ENCODE measurements at regions not wholly inside any gene's neighbourhood (a gene's known extent, or its start where the extent isn't known, plus 50 kb on each side); places are given as distances from the start of the nearest gene placed in this dataset.

DNA sequence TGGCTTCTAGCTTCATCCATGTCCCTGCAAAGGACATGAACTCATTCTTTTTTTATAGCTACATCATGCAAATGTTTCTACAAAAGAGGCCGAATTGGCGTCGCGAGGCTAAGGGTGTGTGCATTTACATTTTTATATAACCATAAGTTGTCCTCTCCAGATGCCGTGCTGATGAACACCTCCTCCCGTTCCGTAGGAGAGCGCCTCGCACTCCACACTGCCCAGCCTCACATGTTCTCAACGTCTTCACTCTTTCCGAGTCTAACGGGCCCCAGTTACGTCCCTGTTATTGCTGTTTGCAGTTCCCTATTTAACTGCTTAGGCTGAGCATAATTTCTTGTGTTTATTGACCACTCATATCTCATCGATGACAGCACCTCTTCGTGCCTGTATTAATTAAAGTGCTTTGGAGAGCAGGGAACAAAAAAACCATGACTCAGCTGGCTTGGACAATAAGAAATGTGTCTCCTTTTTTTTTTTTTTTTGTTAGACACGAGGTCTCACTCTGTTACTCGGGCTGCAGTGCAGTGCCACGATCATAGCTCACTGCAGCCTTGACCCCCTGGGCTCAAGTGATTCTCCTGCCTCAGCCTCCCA is 113.5 kb upstream of the SDK1 start:
- ATAC-seq (ENCODE audit: low read depth) (no peak), DNase-seq (ENCODE audit: low spot score) (no peak)
- H3K27me3 ChIP-seq (ENCODE audit: insufficient read depth, poor library complexity, severe bottlenecking): no peaks in the 10 kb centered on the region
- no peak overlapping the region for H3K27ac ChIP-seq (ENCODE audit: poor library complexity, severe bottlenecking)
- H3K4me3 ChIP-seq (ENCODE audit: severe bottlenecking): no peak overlapping the region
- H3K9me3 ChIP-seq (ENCODE audit: severe bottlenecking): no peaks in the 10 kb centered on the region
- H3K36me3 ChIP-seq (ENCODE audit: low read depth): no peaks in the 10 kb centered on the region
- TF ChIP-seq, protein P1, sequence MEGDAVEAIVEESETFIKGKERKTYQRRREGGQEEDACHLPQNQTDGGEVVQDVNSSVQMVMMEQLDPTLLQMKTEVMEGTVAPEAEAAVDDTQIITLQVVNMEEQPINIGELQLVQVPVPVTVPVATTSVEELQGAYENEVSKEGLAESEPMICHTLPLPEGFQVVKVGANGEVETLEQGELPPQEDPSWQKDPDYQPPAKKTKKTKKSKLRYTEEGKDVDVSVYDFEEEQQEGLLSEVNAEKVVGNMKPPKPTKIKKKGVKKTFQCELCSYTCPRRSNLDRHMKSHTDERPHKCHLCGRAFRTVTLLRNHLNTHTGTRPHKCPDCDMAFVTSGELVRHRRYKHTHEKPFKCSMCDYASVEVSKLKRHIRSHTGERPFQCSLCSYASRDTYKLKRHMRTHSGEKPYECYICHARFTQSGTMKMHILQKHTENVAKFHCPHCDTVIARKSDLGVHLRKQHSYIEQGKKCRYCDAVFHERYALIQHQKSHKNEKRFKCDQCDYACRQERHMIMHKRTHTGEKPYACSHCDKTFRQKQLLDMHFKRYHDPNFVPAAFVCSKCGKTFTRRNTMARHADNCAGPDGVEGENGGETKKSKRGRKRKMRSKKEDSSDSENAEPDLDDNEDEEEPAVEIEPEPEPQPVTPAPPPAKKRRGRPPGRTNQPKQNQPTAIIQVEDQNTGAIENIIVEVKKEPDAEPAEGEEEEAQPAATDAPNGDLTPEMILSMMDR (IDR thresholded peaks at IDR 0.05; ENCODE audit: poor library complexity, severe bottlenecking): no peak
- H3K4me1 ChIP-seq (ENCODE audit: insufficient read depth, poor library complexity, severe bottlenecking): no peaks in the 10 kb centered on the region

DNA sequence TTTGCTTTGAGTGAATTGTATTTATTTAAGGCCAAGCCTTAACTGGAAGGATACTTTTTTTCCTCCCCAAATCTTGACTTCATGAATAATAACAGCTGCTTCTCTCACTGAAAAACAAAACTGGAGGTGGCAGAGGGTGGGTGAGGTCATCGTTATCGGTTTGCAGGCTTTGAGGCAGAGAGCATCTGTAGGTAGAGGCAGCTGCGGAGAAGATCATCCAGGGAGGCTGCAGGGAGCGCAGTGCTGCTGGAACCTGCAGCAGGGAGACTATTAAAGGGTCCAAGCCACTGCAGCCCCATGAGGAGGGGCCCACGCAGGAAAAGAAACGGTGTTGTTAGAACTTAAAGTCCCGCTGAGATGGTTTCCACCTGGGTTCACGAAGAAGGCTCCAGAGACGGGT is 112.1 kb upstream of the SDK1 start:
- H3K9me3 ChIP-seq (ENCODE audit: severe bottlenecking): no peaks in the 10 kb centered on the region
- no peak for DNase-seq (ENCODE audit: low spot score)
- no peak for ATAC-seq (ENCODE audit: low read depth)
- H3K36me3 ChIP-seq (ENCODE audit: low read depth): no peaks in the 10 kb centered on the region
- no peaks in the 10 kb centered on the region for H3K4me1 ChIP-seq (ENCODE audit: insufficient read depth, poor library complexity, severe bottlenecking)
- H3K27me3 ChIP-seq (ENCODE audit: insufficient read depth, poor library complexity, severe bottlenecking): no peaks in the 10 kb centered on the region
- no peak overlapping the region for H3K27ac ChIP-seq (ENCODE audit: poor library complexity, severe bottlenecking)
- TF ChIP-seq, protein P1 (IDR thresholded peaks at IDR 0.05; ENCODE audit: poor library complexity, severe bottlenecking): no peak
- no peak overlapping the region for H3K4me3 ChIP-seq (ENCODE audit: severe bottlenecking)

DNA sequence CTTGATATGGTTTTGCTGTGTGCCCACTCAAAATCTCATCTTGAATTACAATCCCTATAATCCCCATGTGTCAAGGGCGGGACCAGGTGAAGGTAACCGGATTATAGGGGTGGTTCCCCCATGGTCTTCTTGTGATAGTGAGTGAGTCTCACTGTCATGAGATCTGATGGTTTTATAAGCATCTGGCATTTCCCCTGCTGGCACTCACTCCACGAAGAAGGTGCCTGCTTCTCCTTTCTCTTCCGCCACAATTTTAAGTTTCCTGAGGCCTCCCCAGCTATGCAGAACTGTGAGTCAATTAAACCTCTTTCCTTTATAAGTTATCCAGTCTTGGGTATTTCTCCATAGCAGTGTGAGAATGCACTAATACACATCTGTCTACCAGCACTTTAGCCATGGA is 109.5 kb upstream of the SDK1 start:
- Histone ChIP-seq H3K9me3 (ENCODE audit: severe bottlenecking) (peaks cover 2% of the 10 kb centered on the region), H3K27me3 (ENCODE audit: insufficient read depth, poor library complexity, severe bottlenecking) (no peaks in the 10 kb centered on the region), H3K4me1 (ENCODE audit: insufficient read depth, poor library complexity, severe bottlenecking) (no peaks in the 10 kb centered on the region), H3K27ac (ENCODE audit: poor library complexity, severe bottlenecking) (no peak overlapping the region), H3K4me3 (ENCODE audit: severe bottlenecking) (no peak overlapping the region), H3K36me3 (ENCODE audit: low read depth) (no peaks in the 10 kb centered on the region)
- TF ChIP-seq, protein P1 (IDR thresholded peaks at IDR 0.05; ENCODE audit: poor library complexity, severe bottlenecking): no peak
- DNase-seq (ENCODE audit: low spot score) (no peak), ATAC-seq (ENCODE audit: low read depth) (no peak)

DNA sequence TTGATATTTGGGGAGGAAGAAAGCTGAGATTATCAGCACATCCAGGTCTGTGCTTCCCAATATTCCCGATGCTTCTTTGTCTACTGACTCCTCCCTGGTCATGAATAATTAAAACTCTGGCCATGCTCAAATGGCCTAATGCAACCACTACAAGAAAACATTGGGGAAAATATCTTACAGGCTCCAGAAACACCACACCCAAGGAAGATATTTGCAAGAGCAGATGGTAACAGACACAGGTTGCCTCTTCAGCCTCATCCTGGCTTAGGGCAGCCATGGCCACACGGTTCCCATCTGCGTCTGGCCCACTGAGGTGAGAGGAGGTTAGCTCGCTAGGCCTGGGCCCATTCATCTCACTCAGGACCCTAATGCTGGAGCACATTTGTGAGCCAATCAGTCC is 108.4 kb upstream of the SDK1 start:
- Histone ChIP-seq H3K4me3 (ENCODE audit: severe bottlenecking) (no peak overlapping the region), H3K9me3 (ENCODE audit: severe bottlenecking) (peaks cover 2% of the 10 kb centered on the region), H3K4me1 (ENCODE audit: insufficient read depth, poor library complexity, severe bottlenecking) (no peaks in the 10 kb centered on the region), H3K36me3 (ENCODE audit: low read depth) (no peaks in the 10 kb centered on the region), H3K27me3 (ENCODE audit: insufficient read depth, poor library complexity, severe bottlenecking) (no peaks in the 10 kb centered on the region), H3K27ac (ENCODE audit: poor library complexity, severe bottlenecking) (no peak overlapping the region)
- no peak for ATAC-seq (ENCODE audit: low read depth)
- DNase-seq (ENCODE audit: low spot score): no peak
- TF ChIP-seq, protein P1 (IDR thresholded peaks at IDR 0.05; ENCODE audit: poor library complexity, severe bottlenecking): no peak

DNA sequence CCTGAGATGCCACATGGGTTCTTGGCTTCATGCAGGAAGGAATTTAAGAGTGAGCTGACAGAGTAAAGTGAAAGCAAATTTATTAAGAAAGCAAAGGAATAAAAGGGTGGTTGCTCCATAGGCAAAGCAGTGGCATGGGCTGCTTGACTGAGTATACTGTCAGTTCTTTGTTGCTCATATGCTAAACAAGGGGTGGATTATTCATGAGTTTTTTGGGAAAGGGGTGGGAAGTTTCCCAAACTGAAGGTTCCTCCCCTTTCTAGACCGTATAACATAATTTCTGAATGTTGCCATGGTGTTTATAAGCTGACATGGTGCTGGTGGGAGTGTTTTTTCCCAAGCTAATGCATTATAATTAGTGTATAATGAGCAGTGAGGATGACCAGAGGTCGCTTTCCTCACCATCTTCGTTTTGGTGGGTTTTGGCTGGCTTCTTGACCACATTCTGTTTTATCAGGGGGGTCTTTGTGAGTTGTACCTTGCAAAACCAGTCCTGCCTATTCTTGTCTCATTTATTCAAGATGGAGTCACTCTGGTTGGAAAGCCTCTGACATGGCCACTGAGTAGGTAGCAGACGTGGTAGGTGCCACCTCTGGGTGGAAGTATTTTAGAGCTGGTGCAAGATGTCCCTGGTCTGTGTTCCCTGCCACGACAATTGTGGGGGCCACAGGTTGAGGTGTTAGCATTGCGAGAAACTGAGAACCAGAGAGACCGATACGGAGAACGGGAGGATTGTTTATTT is 107.5 kb upstream of the SDK1 start:
- H3K9me3 ChIP-seq (ENCODE audit: severe bottlenecking): peaks cover 2% of the 10 kb centered on the region
- H3K27ac ChIP-seq (ENCODE audit: poor library complexity, severe bottlenecking): peak overlapping the region; percentile 35
- H3K4me3 ChIP-seq (ENCODE audit: severe bottlenecking): no peak overlapping the region
- no peaks in the 10 kb centered on the region for H3K4me1 ChIP-seq (ENCODE audit: insufficient read depth, poor library complexity, severe bottlenecking)
- ATAC-seq (ENCODE audit: low read depth) (no peak), DNase-seq (ENCODE audit: low spot score) (no peak)
- H3K36me3 ChIP-seq (ENCODE audit: low read depth): no peaks in the 10 kb centered on the region
- no peaks in the 10 kb centered on the region for H3K27me3 ChIP-seq (ENCODE audit: insufficient read depth, poor library complexity, severe bottlenecking)
- TF ChIP-seq, protein P1 (IDR thresholded peaks at IDR 0.05; ENCODE audit: poor library complexity, severe bottlenecking): no peak
